Hematopoietic multipotent progenitor cell treated with erythropoietin and hydrocortisone succinate and interleukin-3 and kit ligand, for 15 days (in vitro differentiated cells): ENCODE measurements at regions not wholly inside any gene's neighbourhood (a gene's known extent, or its start where the extent isn't known, plus 50 kb on each side); places are given as distances from the start of the nearest gene placed in this dataset.

Source experiments
- DNase-seq: peaks from one replicate; pipeline ENCODE4 v3.0.0-alpha.2; 2015; ENCODE audit warnings: low spot score

- DNase-seq: no peak
These were observed 73.0 kb upstream of the RAB12 start for GRCh38 chr18:8536231-8536630.

- DNase-seq: no peak
These were observed 72.3 kb upstream of the RAB12 start for GRCh38 chr18:8536922-8537321.

GRCh38 chr18:8537400-8537799 lies 71.8 kb upstream of the RAB12 start:
- no peak for DNase-seq

GRCh38 chr18:8538935-8539334 lies 70.3 kb upstream of the RAB12 start:
- DNase-seq: no peak

- no peak for DNase-seq
These were observed 62.6 kb upstream of the RAB12 start for GRCh38 chr18:8546677-8547076.

- DNase-seq: no peak
These were observed 61.1 kb upstream of the RAB12 start for GRCh38 chr18:8548186-8548585.

GRCh38 chr18:8549254-8549757 lies 59.9 kb upstream of the RAB12 start:
- DNase-seq: no peak

- no peak for DNase-seq
These were observed 57.1 kb upstream of the RAB12 start for GRCh38 chr18:8552151-8552550.

- DNase-seq: no peak
These were observed 54.9 kb upstream of the RAB12 start for GRCh38 chr18:8554354-8554753.

GRCh38 chr18:8556424-8556823 lies 52.8 kb upstream of the RAB12 start:
- DNase-seq: no peak
